ENCODE measurements at regions not wholly inside any gene's neighbourhood (a gene's known extent, or its start where the extent isn't known, plus 50 kb on each side); places are given as distances from the start of the nearest gene placed in this dataset.

DNA sequence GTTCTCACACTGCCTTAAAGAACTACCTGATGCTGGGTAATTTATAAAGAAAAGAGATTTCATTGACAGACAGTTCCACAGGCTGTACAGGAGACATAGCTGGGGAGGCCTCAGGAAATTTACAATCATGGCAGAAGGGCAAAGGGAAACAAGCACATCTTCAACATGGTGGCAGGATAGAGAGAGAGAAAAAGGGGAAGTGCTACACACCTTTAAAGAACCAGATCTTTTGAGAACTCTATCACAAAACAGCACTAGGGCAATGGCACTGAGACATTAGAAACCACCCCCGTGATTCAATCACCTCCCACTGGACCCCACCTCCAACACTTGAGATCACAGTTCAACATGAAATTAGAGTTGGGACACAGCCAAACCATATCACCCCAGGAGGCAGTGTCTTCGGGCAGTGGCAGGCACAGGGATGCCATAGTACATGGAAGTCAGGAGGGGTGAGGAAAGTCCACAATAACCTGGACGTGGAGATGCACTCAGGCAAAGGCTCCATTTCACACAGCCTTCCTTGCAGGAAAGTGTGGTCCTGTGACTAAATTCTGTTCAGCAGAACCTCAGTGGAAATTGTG is 120.4 kb upstream of the SERPINE2 start:
- no peak overlapping the region for H3K9ac ChIP-seq (ENCODE audit: low read depth, low read length, poor library complexity, severe bottlenecking)
- H3K4me2 ChIP-seq (ENCODE audit: low read depth, low read length, poor library complexity, severe bottlenecking): no peak overlapping the region
- H3K9me2 ChIP-seq (replicated peaks; ENCODE audit: low read depth, low read length): no peaks in the 10 kb centered on the region
- H3K27me3 ChIP-seq (ENCODE audit: insufficient read depth, low read length, poor library complexity, severe bottlenecking): no peaks in the 10 kb centered on the region
- no peaks in the 10 kb centered on the region for H3K4me1 ChIP-seq (ENCODE audit: insufficient read depth, low read length, poor library complexity, severe bottlenecking)
- no peaks in the 10 kb centered on the region for H3K79me2 ChIP-seq (ENCODE audit: insufficient read depth, low read length)
- no peak overlapping the region for H2AFZ ChIP-seq (ENCODE audit: low read length)
- H3F3A ChIP-seq (ENCODE audit: low read depth): no peaks in the 10 kb centered on the region
- no peak for TF ChIP-seq EZH2phosphoT487 (IDR thresholded peaks at IDR 0.05; ENCODE audit: borderline replicate concordance)
- TF ChIP-seq, protein P1, sequence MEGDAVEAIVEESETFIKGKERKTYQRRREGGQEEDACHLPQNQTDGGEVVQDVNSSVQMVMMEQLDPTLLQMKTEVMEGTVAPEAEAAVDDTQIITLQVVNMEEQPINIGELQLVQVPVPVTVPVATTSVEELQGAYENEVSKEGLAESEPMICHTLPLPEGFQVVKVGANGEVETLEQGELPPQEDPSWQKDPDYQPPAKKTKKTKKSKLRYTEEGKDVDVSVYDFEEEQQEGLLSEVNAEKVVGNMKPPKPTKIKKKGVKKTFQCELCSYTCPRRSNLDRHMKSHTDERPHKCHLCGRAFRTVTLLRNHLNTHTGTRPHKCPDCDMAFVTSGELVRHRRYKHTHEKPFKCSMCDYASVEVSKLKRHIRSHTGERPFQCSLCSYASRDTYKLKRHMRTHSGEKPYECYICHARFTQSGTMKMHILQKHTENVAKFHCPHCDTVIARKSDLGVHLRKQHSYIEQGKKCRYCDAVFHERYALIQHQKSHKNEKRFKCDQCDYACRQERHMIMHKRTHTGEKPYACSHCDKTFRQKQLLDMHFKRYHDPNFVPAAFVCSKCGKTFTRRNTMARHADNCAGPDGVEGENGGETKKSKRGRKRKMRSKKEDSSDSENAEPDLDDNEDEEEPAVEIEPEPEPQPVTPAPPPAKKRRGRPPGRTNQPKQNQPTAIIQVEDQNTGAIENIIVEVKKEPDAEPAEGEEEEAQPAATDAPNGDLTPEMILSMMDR (conservative IDR thresholded peaks at IDR 0.05; ENCODE audit: low read length): no peak
- H3K9me3 ChIP-seq (ENCODE audit: insufficient read depth, low read depth, low read length): no peaks in the 10 kb centered on the region
- no peaks in the 10 kb centered on the region for H4K20me1 ChIP-seq (ENCODE audit: insufficient read depth, low read length, poor library complexity, severe bottlenecking)
- no peaks in the 10 kb centered on the region for H3K36me3 ChIP-seq (ENCODE audit: insufficient read depth, low read length)
- H3K4me3 ChIP-seq (ENCODE audit: low read length, poor library complexity, severe bottlenecking): no peak overlapping the region

GRCh38 chr2:224158831-224159230 is 119.7 kb upstream of the SERPINE2 start:
- Histone ChIP-seq H3K9ac (ENCODE audit: low read depth, low read length, poor library complexity, severe bottlenecking) (no peak overlapping the region), H4K20me1 (ENCODE audit: insufficient read depth, low read length, poor library complexity, severe bottlenecking) (no peaks in the 10 kb centered on the region)

GRCh38 chr2:224158061-224158460 is 119.0 kb upstream of the SERPINE2 start:
- Histone ChIP-seq H3K9me2 (replicated peaks; ENCODE audit: low read depth, low read length) (no peaks in the 10 kb centered on the region), H3K4me1 (ENCODE audit: insufficient read depth, low read length, poor library complexity, severe bottlenecking) (no peaks in the 10 kb centered on the region), H3K4me3 (ENCODE audit: low read length, poor library complexity, severe bottlenecking) (no peak overlapping the region), H3K27me3 (ENCODE audit: insufficient read depth, low read length, poor library complexity, severe bottlenecking) (no peaks in the 10 kb centered on the region), H2AFZ (ENCODE audit: low read length) (no peak overlapping the region), H4K20me1 (ENCODE audit: insufficient read depth, low read length, poor library complexity, severe bottlenecking) (no peaks in the 10 kb centered on the region), H3K4me2 (ENCODE audit: low read depth, low read length, poor library complexity, severe bottlenecking) (no peak overlapping the region), H3K9me3 (ENCODE audit: insufficient read depth, low read depth, low read length) (no peaks in the 10 kb centered on the region), H3K79me2 (ENCODE audit: insufficient read depth, low read length) (no peaks in the 10 kb centered on the region), H3K9ac (ENCODE audit: low read depth, low read length, poor library complexity, severe bottlenecking) (no peak overlapping the region), H3K36me3 (ENCODE audit: insufficient read depth, low read length) (no peaks in the 10 kb centered on the region), H3F3A (ENCODE audit: low read depth) (no peaks in the 10 kb centered on the region)
- TF ChIP-seq, protein P1 (conservative IDR thresholded peaks at IDR 0.05; ENCODE audit: low read length): no peak
- no peak for TF ChIP-seq EZH2phosphoT487 (IDR thresholded peaks at IDR 0.05; ENCODE audit: borderline replicate concordance)

More at GRCh38 chr2:224158831-224159230, 119.7 kb upstream of the SERPINE2 start:
- Histone ChIP-seq H3K9me2 (replicated peaks; ENCODE audit: low read depth, low read length) (no peaks in the 10 kb centered on the region), H3F3A (ENCODE audit: low read depth) (no peaks in the 10 kb centered on the region), H3K4me1 (ENCODE audit: insufficient read depth, low read length, poor library complexity, severe bottlenecking) (no peaks in the 10 kb centered on the region), H3K36me3 (ENCODE audit: insufficient read depth, low read length) (no peaks in the 10 kb centered on the region), H3K4me3 (ENCODE audit: low read length, poor library complexity, severe bottlenecking) (no peak overlapping the region), H3K27me3 (ENCODE audit: insufficient read depth, low read length, poor library complexity, severe bottlenecking) (no peaks in the 10 kb centered on the region), H3K9me3 (ENCODE audit: insufficient read depth, low read depth, low read length) (no peaks in the 10 kb centered on the region), H2AFZ (ENCODE audit: low read length) (no peak overlapping the region), H3K4me2 (ENCODE audit: low read depth, low read length, poor library complexity, severe bottlenecking) (no peak overlapping the region), H3K79me2 (ENCODE audit: insufficient read depth, low read length) (no peaks in the 10 kb centered on the region)
- no peak for TF ChIP-seq EZH2phosphoT487 (IDR thresholded peaks at IDR 0.05; ENCODE audit: borderline replicate concordance)
- TF ChIP-seq, protein P1 (conservative IDR thresholded peaks at IDR 0.05; ENCODE audit: low read length): no peak
